Psoas muscle (tissue), 7 donors: ENCODE measurements at regions not wholly inside any gene's neighbourhood (a gene's known extent, or its start where the extent isn't known, plus 50 kb on each side); places are given as distances from the start of the nearest gene placed in this dataset.
"Not testable (repeated sequence)": the region's sequence is repeated elsewhere in the genome, so short reads cannot be mapped to it uniquely, and the experiment has no call there.

Experiments
- ATAC-seq, 4 donors: fragments of 200-7000 bp; cut with Tn5 transposase; one replicate each; pipeline ENCODE4 v1.9.1; 2020; ENCODE audit warnings: moderate library complexity in 3 of 4, mild to moderate bottlenecking in 2 of 4
- DNase-seq, 2 donors: peaks; one replicate each; pipeline ENCODE4 v3.0.0-alpha.2; 2020
- H3K27ac ChIP-seq: fragments of 200-600 bp; one replicate; pipeline ENCODE4 v1.8.0; 2022
- H3K27me3 ChIP-seq, 3 donors: fragments of 200-600 bp in 1 of 3; one replicate each; pipeline versions ENCODE4 v1.6.1 to v1.8.0; 2013 to 2022; ENCODE audit warnings: low read length in 2 of 3, mild to moderate bottlenecking in 2 of 3, moderate library complexity in 1 of 3; ENCODE audit not compliant: insufficient read depth in 3 of 3
- H3K36me3 ChIP-seq, 2 donors: fragments of 200-600 bp in 1 of 2; one replicate each; pipeline versions ENCODE4 v1.6.1 to v1.8.0; 2013 to 2022; ENCODE audit warnings: low read depth in 1 of 2, mild to moderate bottlenecking in 1 of 2, moderate library complexity in 1 of 2; ENCODE audit not compliant: insufficient read depth in 1 of 2
- H3K4me1 ChIP-seq: fragments of 200-600 bp; one replicate; pipeline ENCODE4 v1.8.0; 2022
- H3K4me3 ChIP-seq: fragments of 200-600 bp; one replicate; pipeline ENCODE4 v1.8.0; 2022; ENCODE audit warnings: mild to moderate bottlenecking
- H3K9me3 ChIP-seq: fragments of 200-600 bp; one replicate; pipeline ENCODE4 v1.8.0; 2022
- CTCF ChIP-seq: fragments of 200-600 bp; IDR thresholded peaks from one replicate; pipeline ENCODE4 v1.8.0; 2022; ENCODE audit warnings: antibody characterized with exemption
- WGBS, 3 donors: extraction: QIAGEN DNeasy Blood & Tissue Kit; methylation state at CpG; one replicate each; pipeline versions ENCODE4 v1.1.6 to v1.1.7; 2013; 5-methylcytosine and 5-hydroxymethylcytosine counted together
- intact Hi-C, 2 donors: fragments of 100-400 bp; cut with DNase I; formaldehyde crosslinking; loops; one replicate each; pipeline versions ENCODE4 v1.11.0 to v1.14.2; 2022
- donor health status: healthy with polysubstance abuse.
- donor health status: DM: no; HTN: no; CAD: no; lungs with moderate emphysema.
- donor health status: Bipolar disorder and iron deficiency.
- donor health status: healthy.
- donor health status: DM: yes; HTN: yes; CAD: no.
- donor health status: DM: no; HTN: no; CAD: no.
- donor health status: DM: yes; HTN: yes; CAD: no.

- WGBS, 3 donors = 59 to 82% (median 67%) methylated on average over 1 of the region's 1 CpG
- ATAC-seq = no peak
- no peak for TF ChIP-seq CTCF
- peaks cover 3% of the 10 kb centered on the region for H3K9me3 ChIP-seq
- no peak overlapping the region for H3K4me3 ChIP-seq
- H3K36me3 ChIP-seq = no peaks in the 10 kb centered on the region
- intact Hi-C loops = no loop called here
- DNase-seq = no peak
- no peaks in the 10 kb centered on the region for H3K27me3 ChIP-seq
- no peak overlapping the region for H3K27ac ChIP-seq
- no peaks in the 10 kb centered on the region for H3K4me1 ChIP-seq
Observed at GRCh38 chrX:108900333-108900732, 164.0 kb upstream of the IRS4 start.

DNA sequence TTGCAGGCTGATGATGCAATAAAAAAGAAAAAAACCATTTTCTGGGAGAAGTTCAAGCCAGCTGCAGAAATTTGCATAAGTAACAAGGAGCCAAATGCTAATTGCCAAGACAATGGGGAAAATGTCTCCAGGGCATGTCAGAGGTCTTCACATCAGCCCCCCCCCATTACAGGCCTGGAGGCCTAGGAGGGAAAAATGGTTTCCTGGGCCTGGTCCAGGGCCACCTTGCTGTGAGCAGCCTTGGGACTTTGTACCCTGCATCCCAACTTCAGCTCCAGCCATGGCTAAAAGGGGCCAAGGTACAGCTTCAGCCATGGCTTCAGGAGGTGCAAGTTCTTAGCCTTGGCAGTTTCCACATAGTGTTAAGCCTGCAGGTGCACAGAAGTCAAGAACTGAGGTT is 160.0 kb upstream of the IRS4 start:
- ATAC-seq, H3K27me3 ChIP-seq, H3K27ac ChIP-seq, H3K36me3 ChIP-seq, intact Hi-C loops, DNase-seq, H3K9me3 ChIP-seq, H3K4me1 ChIP-seq, H3K4me3 ChIP-seq: not testable (repeated sequence)

- Histone ChIP-seq H3K4me1 (no peaks in the 10 kb centered on the region), H3K4me3 (no peak overlapping the region), H3K27ac (no peak overlapping the region), H3K27me3 (no peaks in the 10 kb centered on the region), H3K9me3 (no peaks in the 10 kb centered on the region), H3K36me3 (no peaks in the 10 kb centered on the region)
- TF ChIP-seq CTCF = no peak
- intact Hi-C loops = no loop called here
- no peak for ATAC-seq
- no peak for DNase-seq
Observed at GRCh38 chrX:108892501-108892900, 156.1 kb upstream of the IRS4 start.

- Histone ChIP-seq H3K36me3 (no peaks in the 10 kb centered on the region), H3K9me3 (peaks cover 9% of the 10 kb centered on the region), H3K27me3 (peaks cover 0 to 13% (median 0%) of the 10 kb centered on the region in 3 donors), H3K4me1 (no peaks in the 10 kb centered on the region), H3K4me3 (no peak overlapping the region), H3K27ac (no peak overlapping the region)
- DNase-seq (no peak), ATAC-seq (no peak)
- no peak for TF ChIP-seq CTCF
- intact Hi-C loops = no loop called here
Observed at GRCh38 chrX:108875548-108875947, 139.2 kb upstream of the IRS4 start.

- ATAC-seq, H3K27ac ChIP-seq, DNase-seq, H3K36me3 ChIP-seq, H3K4me1 ChIP-seq, H3K27me3 ChIP-seq, intact Hi-C loops, H3K4me3 ChIP-seq: not testable (repeated sequence)
- WGBS, 3 donors = 71 to 95% (median 80%) methylated on average over 1 of the region's 1 CpG
- peaks cover 20% of the 10 kb centered on the region for H3K9me3 ChIP-seq
Observed at GRCh38 chrX:108843039-108843438, 106.7 kb upstream of the IRS4 start.

DNA sequence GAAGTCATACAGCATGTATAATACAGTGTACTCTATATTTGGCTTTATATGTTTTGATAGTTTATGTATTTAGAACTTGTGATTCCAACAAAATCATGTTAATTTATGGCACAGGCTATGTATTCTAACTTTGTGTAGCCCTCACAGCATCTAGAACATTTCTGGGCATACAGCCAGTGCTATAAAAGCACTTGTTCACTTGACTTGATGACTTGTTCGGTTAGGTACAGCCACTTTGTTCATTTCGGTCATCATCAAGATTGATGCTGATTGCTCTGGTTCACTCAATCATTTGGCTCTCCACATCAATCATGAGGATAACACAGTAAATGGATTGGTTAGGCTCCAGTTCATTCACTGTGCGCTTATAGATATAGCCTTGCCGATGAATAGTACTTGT is 97.6 kb upstream of the IRS4 start:
- Histone ChIP-seq H3K9me3 (no peaks in the 10 kb centered on the region), H3K27ac (no peak overlapping the region), H3K36me3 (no peaks in the 10 kb centered on the region), H3K4me3 (no peak overlapping the region), H3K4me1 (no peaks in the 10 kb centered on the region), H3K27me3 (peaks cover 0 to 8% (median 0%) of the 10 kb centered on the region in 3 donors)
- TF ChIP-seq CTCF = no peak
- intact Hi-C loops = no loop called here
- WGBS, 3 donors = 64 to 88% (median 87%) methylated on average over 4 of the region's 4 CpGs
- ATAC-seq = no peak
- DNase-seq = no peak
